GM12872 (cell line): ENCODE measurements at regions not wholly inside any gene's neighbourhood (a gene's known extent, or its start where the extent isn't known, plus 50 kb on each side); places are given as distances from the start of the nearest gene placed in this dataset.

Experiments
- CTCF ChIP-seq: IDR thresholded peaks from 3 replicates; pipeline ENCODE4 v1.5.1; 2011; ENCODE audit warnings: low read depth, mild to moderate bottlenecking, low read length, moderate library complexity; ENCODE audit not compliant: insufficient read depth

- no peak for TF ChIP-seq CTCF
Observed at GRCh38 chr11:115895594-115895993, 391.4 kb upstream of the CADM1 start.

- TF ChIP-seq CTCF, result no peak
Observed at GRCh38 chr11:115894176-115894575, 390.0 kb upstream of the CADM1 start.

GRCh38 chr11:115893461-115894099 lies 389.4 kb upstream of the CADM1 start:
- TF ChIP-seq CTCF, result no peak

GRCh38 chr11:115892016-115892415 lies 387.8 kb upstream of the CADM1 start:
- no peak for TF ChIP-seq CTCF

GRCh38 chr11:115891581-115891980 lies 387.4 kb upstream of the CADM1 start:
- no peak for TF ChIP-seq CTCF

- TF ChIP-seq CTCF, result no peak
Observed at GRCh38 chr11:115890500-115890899, 386.3 kb upstream of the CADM1 start.

- no peak for TF ChIP-seq CTCF
Observed at GRCh38 chr11:115889712-115890111, 385.5 kb upstream of the CADM1 start.

GRCh38 chr11:115887727-115888126 lies 383.5 kb upstream of the CADM1 start:
- no peak for TF ChIP-seq CTCF
